ENCODE measurements at regions not wholly inside any gene's neighbourhood (a gene's known extent, or its start where the extent isn't known, plus 50 kb on each side); places are given as distances from the start of the nearest gene placed in this dataset.

GRCh38 chr18:43572163-43572562 lies 294.9 kb upstream of the SYT4 start:
- DNase-seq (ENCODE audit: low spot score): no peak

- DNase-seq (ENCODE audit: low spot score): no peak
These were observed 297.7 kb upstream of the SYT4 start for GRCh38 chr18:43574974-43575373.

GRCh38 chr18:43578211-43578610 lies 300.9 kb upstream of the SYT4 start:
- DNase-seq (ENCODE audit: low spot score): no peak

GRCh38 chr18:43578706-43579105 lies 301.4 kb upstream of the SYT4 start:
- DNase-seq (ENCODE audit: low spot score): no peak

- no peak for DNase-seq (ENCODE audit: low spot score)
These were observed 304.7 kb upstream of the SYT4 start for GRCh38 chr18:43581936-43582519.

- peak; percentile 42 for DNase-seq (ENCODE audit: low spot score)
These were observed 310.4 kb upstream of the SYT4 start for GRCh38 chr18:43587538-43588153.

- no peak for DNase-seq (ENCODE audit: low spot score)
These were observed 311.5 kb upstream of the SYT4 start for GRCh38 chr18:43588838-43589237.

GRCh38 chr18:43589611-43590151 lies 312.4 kb upstream of the SYT4 start:
- no peak for DNase-seq (ENCODE audit: low spot score)

- no peak for DNase-seq (ENCODE audit: low spot score)
These were observed 313.1 kb upstream of the SYT4 start for GRCh38 chr18:43590182-43590903.

- no peak for DNase-seq (ENCODE audit: low spot score)
These were observed 315.0 kb upstream of the SYT4 start for GRCh38 chr18:43592269-43592668.

GRCh38 chr18:43596105-43596712 lies 318.9 kb upstream of the SYT4 start:
- DNase-seq (ENCODE audit: low spot score): peak; percentile 40

- no peak for DNase-seq (ENCODE audit: low spot score)
These were observed 324.1 kb upstream of the SYT4 start for GRCh38 chr18:43601432-43601831.

- no peak for DNase-seq (ENCODE audit: low spot score)
These were observed 327.9 kb upstream of the SYT4 start for GRCh38 chr18:43605224-43605623.

- no peak for DNase-seq (ENCODE audit: low spot score)
These were observed 329.5 kb upstream of the SYT4 start for GRCh38 chr18:43606795-43607194.

GRCh38 chr18:43620936-43621335 lies 343.6 kb upstream of the SYT4 start:
- DNase-seq (ENCODE audit: low spot score): peak; percentile 48

- no peak for DNase-seq (ENCODE audit: low spot score)
These were observed 344.7 kb upstream of the SYT4 start for GRCh38 chr18:43622024-43622423.

- no peak for DNase-seq (ENCODE audit: low spot score)
These were observed 348.3 kb upstream of the SYT4 start for GRCh38 chr18:43625582-43625981.

GRCh38 chr18:43627848-43628530 lies 350.7 kb upstream of the SYT4 start:
- no peak for DNase-seq (ENCODE audit: low spot score)

GRCh38 chr18:43634994-43635393 lies 357.7 kb upstream of the SYT4 start:
- no peak for DNase-seq (ENCODE audit: low spot score)

- no peak for DNase-seq (ENCODE audit: low spot score)
These were observed 358.1 kb upstream of the SYT4 start for GRCh38 chr18:43635397-43635796.

- DNase-seq (ENCODE audit: low spot score): no peak
These were observed 365.5 kb upstream of the SYT4 start for GRCh38 chr18:43642727-43643330.

- DNase-seq (ENCODE audit: low spot score): no peak
These were observed 370.7 kb upstream of the SYT4 start for GRCh38 chr18:43648002-43648401.

All from AG08396 (cell line).